GM23338 (cell line): ENCODE measurements at regions not wholly inside any gene's neighbourhood (a gene's known extent, or its start where the extent isn't known, plus 50 kb on each side); places are given as distances from the start of the nearest gene placed in this dataset.

Source experiments
- ATAC-seq: fragments of 200-7000 bp; cut with Tn5 transposase; 3 replicates; pipeline ENCODE4 v1.9.1; 2020
- DNase-seq: peaks from one replicate; pipeline ENCODE4 v3.0.0-alpha.2; 2015; ENCODE audit warnings: low spot score
- H2AFZ ChIP-seq: fragments of 200-600 bp; sonication (generic); 2 replicates; pipeline ENCODE4 v1.8.0; 2016; ENCODE audit warnings: antibody characterized with exemption, mild to moderate bottlenecking, moderate library complexity
- H3F3A ChIP-seq: fragments of 200-600 bp; sonication (generic); replicated peaks from 2 replicates; pipeline ENCODE4 v1.8.0; 2017; ENCODE audit warnings: antibody characterized with exemption, mixed run types, low read depth
- H3K27ac ChIP-seq: fragments of 200-600 bp; sonication (generic); 2 replicates; pipeline ENCODE4 v1.6.1; 2016; ENCODE audit warnings: low read depth
- H3K27me3 ChIP-seq: fragments of 200-600 bp; sonication (generic); 2 replicates; pipeline ENCODE4 v1.8.0; 2016; ENCODE audit warnings: mild to moderate bottlenecking, mixed run types, moderate library complexity; ENCODE audit not compliant: insufficient read depth
- H3K36me3 ChIP-seq: fragments of 200-600 bp; sonication (generic); 2 replicates; pipeline ENCODE4 v1.8.0; 2016; ENCODE audit warnings: mild to moderate bottlenecking; ENCODE audit not compliant: insufficient read depth
- H3K4me1 ChIP-seq: fragments of 200-600 bp; sonication (generic); 2 replicates; pipeline ENCODE4 v1.8.0; 2016; ENCODE audit warnings: mild to moderate bottlenecking, moderate library complexity; ENCODE audit not compliant: insufficient read depth
- H3K4me2 ChIP-seq: fragments of 200-600 bp; sonication (generic); 2 replicates; pipeline ENCODE4 v1.7.1; 2017; ENCODE audit warnings: mixed run types
- H3K4me3 ChIP-seq: fragments of 200-600 bp; sonication (generic); 2 replicates; pipeline ENCODE4 v1.6.1; 2016; ENCODE audit warnings: mixed run types
- H3K79me2 ChIP-seq: fragments of 200-600 bp; sonication (generic); replicated peaks from 2 replicates; pipeline ENCODE4 v1.8.0; 2017; ENCODE audit warnings: mild to moderate bottlenecking; ENCODE audit not compliant: insufficient read depth
- H3K9me2 ChIP-seq: fragments of 200-600 bp; sonication (generic); 2 replicates; pipeline ENCODE4 v1.8.0; 2017; ENCODE audit not compliant: insufficient read depth
- H4K20me1 ChIP-seq: fragments of 200-600 bp; sonication (generic); replicated peaks from 2 replicates; pipeline ENCODE4 v1.8.0; 2017; ENCODE audit warnings: mild to moderate bottlenecking; ENCODE audit not compliant: insufficient read depth
- H3K27ac Mint-ChIP-seq: 2 replicates; pipeline ENCODE4 v1.8.0; 2020; ENCODE audit warnings: inconsistent platforms, mild to moderate bottlenecking, moderate library complexity, mixed read lengths
- H3K27me3 Mint-ChIP-seq: 3 replicates; pipeline ENCODE4 v1.8.0; 2022; ENCODE audit warnings: low read depth, mild to moderate bottlenecking, moderate library complexity, mixed read lengths, inconsistent platforms; ENCODE audit not compliant: insufficient read depth, poor library complexity
- H3K36me3 Mint-ChIP-seq: 3 replicates; pipeline ENCODE4 v1.8.0; 2021; ENCODE audit warnings: low read depth, mild to moderate bottlenecking, inconsistent platforms, moderate library complexity, mixed read lengths
- H3K4me1 Mint-ChIP-seq: 3 replicates; pipeline ENCODE4 v1.8.0; 2020; ENCODE audit warnings: mild to moderate bottlenecking, inconsistent platforms, mixed read lengths
- H3K4me3 Mint-ChIP-seq: 3 replicates; pipeline ENCODE4 v1.8.0; 2021; ENCODE audit warnings: moderate library complexity, mild to moderate bottlenecking, inconsistent platforms, mixed read lengths
- H3K9me3 Mint-ChIP-seq: 3 replicates; pipeline ENCODE4 v1.8.0; 2020; ENCODE audit warnings: moderate library complexity, mild to moderate bottlenecking, inconsistent platforms, mixed read lengths
- CREB1 ChIP-seq: fragments of 250-450 bp; sonication (Bioruptor Pico); IDR thresholded peaks from 2 replicates; pipeline ENCODE4 v1.5.0; 2020; ENCODE audit warnings: low read depth, mild to moderate bottlenecking, moderate library complexity
- EZH2 ChIP-seq: fragments of 200-600 bp; sonication (generic); IDR thresholded peaks from one replicate; pipeline ENCODE4 v1.8.0; 2017; ENCODE audit warnings: antibody characterized with exemption, mild to moderate bottlenecking, low read depth; ENCODE audit not compliant: unreplicated experiment
- ZNF331 ChIP-seq: fragments of 250-450 bp; sonication (Bioruptor Pico); IDR thresholded peaks from 2 replicates; pipeline ENCODE4 v1.5.0; 2020; ENCODE audit warnings: low read depth, mild to moderate bottlenecking, moderate library complexity
- TF ChIP-seq, protein P1 (sequence below): IDR thresholded peaks from one replicate; pipeline ENCODE4 v1.6.1; 2018; ENCODE audit warnings: antibody characterized with exemption; ENCODE audit not compliant: unreplicated experiment
- TF ChIP-seq, protein P2 (sequence below): IDR thresholded peaks from 2 replicates; pipeline ENCODE4 v1.6.1; 2016; ENCODE audit warnings: antibody characterized with exemption
- TF ChIP-seq, protein P3 (sequence below), 2 experiments: fragments of 200-600 bp in 1 of 2; sonication (generic) in 1 of 2; conservative IDR thresholded peaks; 2 replicates each; pipeline versions ENCODE4 v1.5.1 to v1.6.1; 2016 to 2017; ENCODE audit warnings: antibody characterized with exemption in 2 of 2, low read depth in 2 of 2, mild to moderate bottlenecking in 2 of 2, moderate library complexity in 1 of 2

DNA sequence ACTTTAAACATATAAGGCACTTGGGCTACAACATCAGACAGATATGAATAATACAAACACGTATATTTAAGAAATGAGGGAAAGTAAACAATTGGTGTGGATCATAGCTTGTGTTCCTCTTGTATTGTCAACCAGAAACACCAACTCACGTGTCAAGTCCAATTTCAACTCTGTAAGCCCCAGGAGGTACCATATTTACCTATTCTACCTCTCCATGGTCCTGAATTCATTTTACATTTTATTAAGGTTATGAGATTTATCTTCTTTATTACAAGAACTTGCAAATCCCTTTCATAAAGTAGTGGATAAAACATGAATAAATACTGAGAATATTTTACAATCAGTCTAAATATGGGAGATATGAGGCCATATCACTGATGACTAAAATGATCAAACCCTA, 501.6 kb downstream of the MAT2B start:
- Mint-ChIP-seq H3K4me1 (peaks cover 4% of the 10 kb centered on the region; the same call in 2 of the 3 replicates), H3K27me3 (no peaks in the 10 kb centered on the region), H3K36me3 (no peaks in the 10 kb centered on the region), H3K4me3 (no peak overlapping the region), H3K9me3 (no peaks in the 10 kb centered on the region), H3K27ac (no peak overlapping the region)
- ATAC-seq (no peak), DNase-seq (no peak)
- H3K4me2 ChIP-seq, result no peak overlapping the region
- H3K79me2 ChIP-seq, result no peaks in the 10 kb centered on the region
- no peaks in the 10 kb centered on the region; the same call in 1 of the 2 replicates for H3K4me1 ChIP-seq
- H2AFZ ChIP-seq, result no peak overlapping the region
- H3F3A ChIP-seq, result no peaks in the 10 kb centered on the region
- H4K20me1 ChIP-seq, result no peaks in the 10 kb centered on the region
- no peaks in the 10 kb centered on the region for H3K9me2 ChIP-seq
- no peak for TF ChIP-seq EZH2
- TF ChIP-seq, protein P1, sequence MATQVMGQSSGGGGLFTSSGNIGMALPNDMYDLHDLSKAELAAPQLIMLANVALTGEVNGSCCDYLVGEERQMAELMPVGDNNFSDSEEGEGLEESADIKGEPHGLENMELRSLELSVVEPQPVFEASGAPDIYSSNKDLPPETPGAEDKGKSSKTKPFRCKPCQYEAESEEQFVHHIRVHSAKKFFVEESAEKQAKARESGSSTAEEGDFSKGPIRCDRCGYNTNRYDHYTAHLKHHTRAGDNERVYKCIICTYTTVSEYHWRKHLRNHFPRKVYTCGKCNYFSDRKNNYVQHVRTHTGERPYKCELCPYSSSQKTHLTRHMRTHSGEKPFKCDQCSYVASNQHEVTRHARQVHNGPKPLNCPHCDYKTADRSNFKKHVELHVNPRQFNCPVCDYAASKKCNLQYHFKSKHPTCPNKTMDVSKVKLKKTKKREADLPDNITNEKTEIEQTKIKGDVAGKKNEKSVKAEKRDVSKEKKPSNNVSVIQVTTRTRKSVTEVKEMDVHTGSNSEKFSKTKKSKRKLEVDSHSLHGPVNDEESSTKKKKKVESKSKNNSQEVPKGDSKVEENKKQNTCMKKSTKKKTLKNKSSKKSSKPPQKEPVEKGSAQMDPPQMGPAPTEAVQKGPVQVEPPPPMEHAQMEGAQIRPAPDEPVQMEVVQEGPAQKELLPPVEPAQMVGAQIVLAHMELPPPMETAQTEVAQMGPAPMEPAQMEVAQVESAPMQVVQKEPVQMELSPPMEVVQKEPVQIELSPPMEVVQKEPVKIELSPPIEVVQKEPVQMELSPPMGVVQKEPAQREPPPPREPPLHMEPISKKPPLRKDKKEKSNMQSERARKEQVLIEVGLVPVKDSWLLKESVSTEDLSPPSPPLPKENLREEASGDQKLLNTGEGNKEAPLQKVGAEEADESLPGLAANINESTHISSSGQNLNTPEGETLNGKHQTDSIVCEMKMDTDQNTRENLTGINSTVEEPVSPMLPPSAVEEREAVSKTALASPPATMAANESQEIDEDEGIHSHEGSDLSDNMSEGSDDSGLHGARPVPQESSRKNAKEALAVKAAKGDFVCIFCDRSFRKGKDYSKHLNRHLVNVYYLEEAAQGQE, result peak; percentile 6
- H3K27me3 ChIP-seq, result no peaks in the 10 kb centered on the region
- no peaks in the 10 kb centered on the region for H3K36me3 ChIP-seq
- H3K4me3 ChIP-seq, result no peak overlapping the region
- no peak overlapping the region for H3K27ac ChIP-seq

- no peak overlapping the region for H2AFZ ChIP-seq
- no peak overlapping the region for H3K4me2 ChIP-seq
- Mint-ChIP-seq H3K27me3 (no peaks in the 10 kb centered on the region), H3K9me3 (no peaks in the 10 kb centered on the region), H3K27ac (no peak overlapping the region), H3K4me1 (peaks cover 2% of the 10 kb centered on the region; the same call in 2 of the 3 replicates), H3K36me3 (no peaks in the 10 kb centered on the region), H3K4me3 (no peak overlapping the region)
- no peaks in the 10 kb centered on the region for H3K4me1 ChIP-seq
- no peaks in the 10 kb centered on the region for H3F3A ChIP-seq
- DNase-seq, result no peak
- no peak for ATAC-seq
- no peaks in the 10 kb centered on the region for H4K20me1 ChIP-seq
- H3K36me3 ChIP-seq, result no peaks in the 10 kb centered on the region
- H3K4me3 ChIP-seq, result no peak overlapping the region
- H3K27ac ChIP-seq, result no peak overlapping the region
- H3K9me2 ChIP-seq, result no peaks in the 10 kb centered on the region
- H3K27me3 ChIP-seq, result no peaks in the 10 kb centered on the region
- no peak for TF ChIP-seq CREB1 (CRISPR knock-in tag)
- no peak for TF ChIP-seq EZH2
- TF ChIP-seq, protein P2, sequence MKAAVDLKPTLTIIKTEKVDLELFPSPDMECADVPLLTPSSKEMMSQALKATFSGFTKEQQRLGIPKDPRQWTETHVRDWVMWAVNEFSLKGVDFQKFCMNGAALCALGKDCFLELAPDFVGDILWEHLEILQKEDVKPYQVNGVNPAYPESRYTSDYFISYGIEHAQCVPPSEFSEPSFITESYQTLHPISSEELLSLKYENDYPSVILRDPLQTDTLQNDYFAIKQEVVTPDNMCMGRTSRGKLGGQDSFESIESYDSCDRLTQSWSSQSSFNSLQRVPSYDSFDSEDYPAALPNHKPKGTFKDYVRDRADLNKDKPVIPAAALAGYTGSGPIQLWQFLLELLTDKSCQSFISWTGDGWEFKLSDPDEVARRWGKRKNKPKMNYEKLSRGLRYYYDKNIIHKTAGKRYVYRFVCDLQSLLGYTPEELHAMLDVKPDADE, result no peak
- TF ChIP-seq, protein P3, sequence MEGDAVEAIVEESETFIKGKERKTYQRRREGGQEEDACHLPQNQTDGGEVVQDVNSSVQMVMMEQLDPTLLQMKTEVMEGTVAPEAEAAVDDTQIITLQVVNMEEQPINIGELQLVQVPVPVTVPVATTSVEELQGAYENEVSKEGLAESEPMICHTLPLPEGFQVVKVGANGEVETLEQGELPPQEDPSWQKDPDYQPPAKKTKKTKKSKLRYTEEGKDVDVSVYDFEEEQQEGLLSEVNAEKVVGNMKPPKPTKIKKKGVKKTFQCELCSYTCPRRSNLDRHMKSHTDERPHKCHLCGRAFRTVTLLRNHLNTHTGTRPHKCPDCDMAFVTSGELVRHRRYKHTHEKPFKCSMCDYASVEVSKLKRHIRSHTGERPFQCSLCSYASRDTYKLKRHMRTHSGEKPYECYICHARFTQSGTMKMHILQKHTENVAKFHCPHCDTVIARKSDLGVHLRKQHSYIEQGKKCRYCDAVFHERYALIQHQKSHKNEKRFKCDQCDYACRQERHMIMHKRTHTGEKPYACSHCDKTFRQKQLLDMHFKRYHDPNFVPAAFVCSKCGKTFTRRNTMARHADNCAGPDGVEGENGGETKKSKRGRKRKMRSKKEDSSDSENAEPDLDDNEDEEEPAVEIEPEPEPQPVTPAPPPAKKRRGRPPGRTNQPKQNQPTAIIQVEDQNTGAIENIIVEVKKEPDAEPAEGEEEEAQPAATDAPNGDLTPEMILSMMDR (conservative IDR thresholded peaks at IDR 0.05; ENCODE audit: low read depth in 2 of 2), result no peak
- no peak for TF ChIP-seq ZNF331
- TF ChIP-seq, protein P1, result no peak
- H3K79me2 ChIP-seq, result no peaks in the 10 kb centered on the region
These were observed 504.2 kb downstream of the MAT2B start for GRCh38 chr5:164009621-164010020.
